Body of pancreas (tissue), 4 donors: ENCODE measurements at regions not wholly inside any gene's neighbourhood (a gene's known extent, or its start where the extent isn't known, plus 50 kb on each side); places are given as distances from the start of the nearest gene placed in this dataset.

Source experiments
- CTCF ChIP-seq, 7 experiments: fragments of 450-650 bp in 4 of 7; fragments of 200-600 bp in 3 of 7; sonication (generic) in 3 of 7; IDR thresholded peaks; one replicate each; pipeline ENCODE4 v1.5.1; 2016 to 2019; ENCODE audit warnings: antibody characterized with exemption in 7 of 7
- POLR2A ChIP-seq, 3 donors: fragments of 450-650 bp; IDR thresholded peaks; one replicate each; pipeline ENCODE4 v1.6.1; 2016; ENCODE audit warnings: antibody characterized with exemption in 3 of 3, mild to moderate bottlenecking in 2 of 3

GRCh38 chr6:11653028-11653583 lies 115.6 kb downstream of the TMEM170B start:
- TF ChIP-seq CTCF (IDR thresholded peaks at IDR 0.05) (no peak), POLR2A (IDR thresholded peaks at IDR 0.05) (no peak)
